Limb (tissue), 2 donors: ENCODE measurements at regions not wholly inside any gene's neighbourhood (a gene's known extent, or its start where the extent isn't known, plus 50 kb on each side); places are given as distances from the start of the nearest gene placed in this dataset.

Source experiments
- DNase-seq, 2 donors: peaks; one replicate each; pipeline ENCODE4 v3.0.0-alpha.2; 2016; ENCODE audit errors: extremely low spot score in 2 of 2

- no peak for DNase-seq
These were observed 508.0 kb upstream of the MMS22L start for GRCh38 chr6:97790926-97791590.

GRCh38 chr6:97805596-97805995 is 522.6 kb upstream of the MMS22L start:
- DNase-seq, result no peak

- no peak for DNase-seq
These were observed 529.9 kb upstream of the MMS22L start for GRCh38 chr6:97812940-97813339.

GRCh38 chr6:97813889-97814567 is 531.0 kb upstream of the MMS22L start:
- DNase-seq, result no peak

GRCh38 chr6:97815301-97815812 is 532.3 kb upstream of the MMS22L start:
- no peak for DNase-seq

GRCh38 chr6:97816526-97816925 is 533.5 kb upstream of the MMS22L start:
- DNase-seq, result no peak

- no peak for DNase-seq
These were observed 536.7 kb upstream of the MMS22L start for GRCh38 chr6:97819710-97820109.

- DNase-seq, result no peak
These were observed 537.4 kb upstream of the MMS22L start for GRCh38 chr6:97820400-97820799.

GRCh38 chr6:97822632-97823031 is 539.6 kb upstream of the MMS22L start:
- no peak for DNase-seq

GRCh38 chr6:97841763-97842162 is 558.7 kb upstream of the MMS22L start:
- DNase-seq, result no peak

GRCh38 chr6:97842521-97842920 is 559.5 kb upstream of the MMS22L start:
- DNase-seq, result no peak

- no peak for DNase-seq
These were observed 566.4 kb upstream of the MMS22L start for GRCh38 chr6:97849390-97849789.

GRCh38 chr6:97850458-97851212 is 567.6 kb upstream of the MMS22L start:
- DNase-seq, result no peak

- no peak for DNase-seq
These were observed 580.7 kb upstream of the MMS22L start for GRCh38 chr6:97863697-97864096.

GRCh38 chr6:97864366-97864765 is 581.4 kb upstream of the MMS22L start:
- DNase-seq, result no peak

- no peak for DNase-seq
These were observed 581.8 kb upstream of the MMS22L start for GRCh38 chr6:97864826-97865225.

- no peak for DNase-seq
These were observed 582.6 kb upstream of the MMS22L start for GRCh38 chr6:97865612-97866011.

- no peak for DNase-seq
These were observed 583.6 kb upstream of the MMS22L start for GRCh38 chr6:97866616-97867015.

- DNase-seq, result no peak
These were observed 584.2 kb upstream of the MMS22L start for GRCh38 chr6:97867177-97867576.

GRCh38 chr6:97870273-97870672 is 587.3 kb upstream of the MMS22L start:
- no peak for DNase-seq

GRCh38 chr6:97876711-97877110 is 593.7 kb upstream of the MMS22L start:
- DNase-seq, result no peak

GRCh38 chr6:97882755-97883154 is 599.7 kb upstream of the MMS22L start:
- no peak for DNase-seq
